ENCODE measurements at regions not wholly inside any gene's neighbourhood (a gene's known extent, or its start where the extent isn't known, plus 50 kb on each side); places are given as distances from the start of the nearest gene placed in this dataset.

DNA sequence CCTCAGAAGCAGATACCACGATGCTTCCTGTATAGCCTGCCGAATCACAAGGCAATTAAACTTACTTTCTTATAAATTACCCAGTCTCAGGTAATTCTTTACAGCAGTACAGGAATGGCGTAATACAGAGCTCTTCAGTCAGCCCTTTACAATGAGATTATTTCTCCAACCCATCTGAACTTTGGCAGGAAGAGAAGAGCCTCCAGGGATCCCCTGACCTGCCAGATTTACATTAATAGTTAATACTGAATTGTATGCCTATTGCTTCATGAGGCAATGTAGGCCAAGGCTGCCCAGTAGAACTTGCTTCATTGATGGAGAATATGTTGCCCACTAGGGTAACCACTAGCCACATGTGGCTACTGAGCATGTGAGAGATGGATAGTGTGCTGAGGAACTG lies 608.7 kb downstream of the SH2D4B start:
- TF ChIP-seq, protein P1, sequence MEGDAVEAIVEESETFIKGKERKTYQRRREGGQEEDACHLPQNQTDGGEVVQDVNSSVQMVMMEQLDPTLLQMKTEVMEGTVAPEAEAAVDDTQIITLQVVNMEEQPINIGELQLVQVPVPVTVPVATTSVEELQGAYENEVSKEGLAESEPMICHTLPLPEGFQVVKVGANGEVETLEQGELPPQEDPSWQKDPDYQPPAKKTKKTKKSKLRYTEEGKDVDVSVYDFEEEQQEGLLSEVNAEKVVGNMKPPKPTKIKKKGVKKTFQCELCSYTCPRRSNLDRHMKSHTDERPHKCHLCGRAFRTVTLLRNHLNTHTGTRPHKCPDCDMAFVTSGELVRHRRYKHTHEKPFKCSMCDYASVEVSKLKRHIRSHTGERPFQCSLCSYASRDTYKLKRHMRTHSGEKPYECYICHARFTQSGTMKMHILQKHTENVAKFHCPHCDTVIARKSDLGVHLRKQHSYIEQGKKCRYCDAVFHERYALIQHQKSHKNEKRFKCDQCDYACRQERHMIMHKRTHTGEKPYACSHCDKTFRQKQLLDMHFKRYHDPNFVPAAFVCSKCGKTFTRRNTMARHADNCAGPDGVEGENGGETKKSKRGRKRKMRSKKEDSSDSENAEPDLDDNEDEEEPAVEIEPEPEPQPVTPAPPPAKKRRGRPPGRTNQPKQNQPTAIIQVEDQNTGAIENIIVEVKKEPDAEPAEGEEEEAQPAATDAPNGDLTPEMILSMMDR (IDR thresholded peaks at IDR 0.05 in 4 of 5, conservative IDR thresholded peaks at IDR 0.05 in 1 of 5) = no peak
- no peak for TF ChIP-seq POLR2A (IDR thresholded peaks at IDR 0.05)
